ENCODE measurements at regions not wholly inside any gene's neighbourhood (a gene's known extent, or its start where the extent isn't known, plus 50 kb on each side); places are given as distances from the start of the nearest gene placed in this dataset.

DNA sequence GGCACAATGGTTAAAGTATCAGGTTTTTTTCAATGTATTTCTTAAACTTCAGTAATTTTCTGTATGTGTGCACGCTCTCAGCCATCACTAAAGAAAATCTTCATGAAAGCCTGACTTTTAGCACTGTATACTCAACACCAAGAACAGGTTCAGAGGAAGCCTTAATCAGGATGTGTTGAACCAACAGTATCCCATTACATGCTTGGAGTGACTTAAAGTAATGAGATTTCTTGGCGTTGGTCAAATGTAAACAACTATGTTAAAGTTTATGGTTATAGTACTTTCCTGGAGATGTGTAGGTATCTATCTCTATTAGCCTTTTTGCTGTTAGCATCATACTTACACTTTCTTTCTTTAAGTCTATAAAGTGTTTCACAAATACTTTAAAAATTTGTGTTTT lies 335.0 kb downstream of the CCER1 start:
- TF ChIP-seq CTCF (IDR thresholded peaks at IDR 0.05; ENCODE audit: low read depth, low read length, missing control alignments) = no peak
- no peak overlapping the region for H3K4me3 ChIP-seq (replicated peaks; ENCODE audit: low read depth, low read length)
- DNase-seq (ENCODE audit: extremely low read depth, low read depth) = no peak

DNA sequence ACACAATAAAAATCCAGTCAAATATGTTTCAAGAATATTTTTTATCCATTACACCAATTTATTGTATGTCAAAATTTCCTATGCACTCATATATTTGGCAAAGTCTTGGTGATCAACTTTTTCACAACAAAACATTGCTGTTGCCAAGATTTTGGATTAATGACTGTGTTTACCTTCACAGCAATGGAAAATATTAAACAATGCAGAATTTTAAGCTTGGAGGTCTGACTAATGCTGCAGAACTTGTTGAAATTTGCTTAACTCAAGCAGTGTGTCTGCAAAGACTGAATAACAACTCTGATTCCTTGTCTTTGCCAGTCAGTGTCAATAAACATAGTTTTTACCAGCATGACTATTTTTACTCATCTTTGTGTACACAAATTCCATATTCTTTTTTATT lies 336.4 kb downstream of the CCER1 start:
- no peak overlapping the region for H3K4me3 ChIP-seq (replicated peaks; ENCODE audit: low read depth, low read length)
- DNase-seq (ENCODE audit: extremely low read depth, low read depth) = no peak
- TF ChIP-seq CTCF (IDR thresholded peaks at IDR 0.05; ENCODE audit: low read depth, low read length, missing control alignments) = no peak

GRCh38 chr12:90611891-90612290 lies 343.1 kb downstream of the CCER1 start:
- no peak for DNase-seq (ENCODE audit: extremely low read depth, low read depth)
- no peak for TF ChIP-seq CTCF (IDR thresholded peaks at IDR 0.05; ENCODE audit: low read depth, low read length, missing control alignments)
- H3K4me3 ChIP-seq (replicated peaks; ENCODE audit: low read depth, low read length) = no peak overlapping the region

- DNase-seq (ENCODE audit: extremely low read depth, low read depth) = no peak
- no peak for TF ChIP-seq CTCF (IDR thresholded peaks at IDR 0.05; ENCODE audit: low read depth, low read length, missing control alignments)
- H3K4me3 ChIP-seq (replicated peaks; ENCODE audit: low read depth, low read length) = no peak overlapping the region
Measured at GRCh38 chr12:90611048-90611447, 343.9 kb downstream of the CCER1 start.

DNA sequence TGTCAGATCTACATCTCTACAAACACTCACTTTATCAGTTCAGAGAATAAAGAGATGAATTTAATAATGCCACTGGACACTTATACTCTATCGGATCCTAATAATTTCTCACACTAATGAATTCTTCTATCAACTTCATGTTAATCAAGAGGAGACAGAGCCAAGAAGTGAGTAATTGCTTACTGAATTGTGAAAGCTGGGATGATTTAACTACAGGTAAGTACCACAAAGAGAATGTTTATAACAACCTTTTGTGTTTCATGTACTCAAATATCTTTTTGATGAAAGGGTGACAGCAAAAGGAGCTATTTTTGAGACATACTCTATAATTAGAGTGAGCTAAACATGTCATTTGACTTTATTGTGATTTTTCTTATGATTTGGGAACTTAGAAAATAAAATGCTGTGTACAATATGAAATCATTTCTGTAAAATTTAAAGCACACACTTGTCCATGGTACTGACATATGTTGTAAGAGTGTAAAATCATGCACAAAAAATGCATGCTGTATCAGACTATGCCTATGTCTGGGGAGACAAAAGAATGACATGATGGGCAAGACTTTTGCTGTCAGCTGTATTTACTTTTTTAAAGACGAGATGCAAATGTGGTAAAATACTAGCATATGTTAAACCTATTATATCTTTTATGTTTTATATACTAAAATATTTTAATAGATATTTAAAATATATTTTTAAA lies 361.2 kb downstream of the CCER1 start:
- no peak overlapping the region for H3K4me3 ChIP-seq (replicated peaks; ENCODE audit: low read depth, low read length)
- no peak for DNase-seq (ENCODE audit: extremely low read depth, low read depth)
- TF ChIP-seq CTCF (IDR thresholded peaks at IDR 0.05; ENCODE audit: low read depth, low read length, missing control alignments) = no peak

GRCh38 chr12:90589956-90590355 lies 365.0 kb downstream of the CCER1 start:
- H3K4me3 ChIP-seq (replicated peaks; ENCODE audit: low read depth, low read length) = no peak overlapping the region
- TF ChIP-seq CTCF (IDR thresholded peaks at IDR 0.05; ENCODE audit: low read depth, low read length, missing control alignments) = no peak
- no peak for DNase-seq (ENCODE audit: extremely low read depth, low read depth)
